ENCODE measurements at regions not wholly inside any gene's neighbourhood (a gene's known extent, or its start where the extent isn't known, plus 50 kb on each side); places are given as distances from the start of the nearest gene placed in this dataset.

DNA sequence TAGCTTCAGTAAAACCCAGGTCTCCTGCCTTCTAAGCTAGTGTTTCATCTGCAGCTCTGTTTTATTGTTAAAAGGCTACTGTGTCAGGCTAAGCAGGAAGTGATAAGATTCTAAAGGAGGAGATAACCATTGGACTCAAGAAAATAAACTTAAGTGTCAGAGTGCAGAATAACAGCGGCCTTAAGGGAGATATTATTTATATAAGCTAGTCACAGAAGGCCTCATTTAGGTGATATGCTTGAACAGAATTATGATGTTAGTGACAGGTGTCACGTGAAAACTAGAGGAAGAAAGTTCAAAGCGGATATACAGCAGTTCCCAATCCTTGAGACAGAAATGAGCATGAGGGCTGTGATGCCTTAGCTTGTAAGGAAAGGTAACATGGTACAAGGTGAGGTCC is 373.4 kb downstream of the FOXG1 start:
- ATAC-seq (ENCODE audit: low read depth) (no peak), DNase-seq (no peak)
- no peak overlapping the region for H3K4me3 Mint-ChIP-seq
- H3K27ac Mint-ChIP-seq, result no peak overlapping the region
- no peaks in the 10 kb centered on the region for H3K27me3 Mint-ChIP-seq
- no peaks in the 10 kb centered on the region for H3K36me3 Mint-ChIP-seq
- H3K4me1 Mint-ChIP-seq, result no peaks in the 10 kb centered on the region
- POLR2A ChIA-PET, result no interaction called here
- peaks cover 5% of the 10 kb centered on the region for H3K9me3 Mint-ChIP-seq

DNA sequence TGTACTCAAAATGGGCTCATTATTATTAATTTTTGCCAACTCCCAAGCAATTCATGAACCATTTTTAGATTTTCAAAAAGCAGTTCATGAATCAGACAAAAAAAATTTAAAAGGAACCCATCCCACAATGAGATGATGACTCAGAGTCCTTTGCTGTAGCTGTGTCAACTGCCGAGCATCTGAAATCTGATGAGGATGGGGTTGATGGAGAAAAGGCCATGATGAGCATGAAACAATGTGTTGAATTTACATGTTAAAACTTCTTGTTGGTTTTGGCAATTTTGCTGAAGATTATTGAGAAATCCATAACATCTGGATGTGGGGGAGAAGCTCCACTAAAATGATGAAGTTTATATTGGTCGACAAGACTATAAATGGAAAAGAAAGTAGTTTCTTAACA is 378.0 kb downstream of the FOXG1 start:
- ATAC-seq (ENCODE audit: low read depth), result no peak
- POLR2A ChIA-PET, result no interaction called here
- Mint-ChIP-seq H3K4me1 (no peaks in the 10 kb centered on the region), H3K27me3 (no peaks in the 10 kb centered on the region), H3K9me3 (no peaks in the 10 kb centered on the region), H3K36me3 (no peaks in the 10 kb centered on the region), H3K4me3 (no peak overlapping the region), H3K27ac (no peak overlapping the region)
- DNase-seq, result no peak

DNA sequence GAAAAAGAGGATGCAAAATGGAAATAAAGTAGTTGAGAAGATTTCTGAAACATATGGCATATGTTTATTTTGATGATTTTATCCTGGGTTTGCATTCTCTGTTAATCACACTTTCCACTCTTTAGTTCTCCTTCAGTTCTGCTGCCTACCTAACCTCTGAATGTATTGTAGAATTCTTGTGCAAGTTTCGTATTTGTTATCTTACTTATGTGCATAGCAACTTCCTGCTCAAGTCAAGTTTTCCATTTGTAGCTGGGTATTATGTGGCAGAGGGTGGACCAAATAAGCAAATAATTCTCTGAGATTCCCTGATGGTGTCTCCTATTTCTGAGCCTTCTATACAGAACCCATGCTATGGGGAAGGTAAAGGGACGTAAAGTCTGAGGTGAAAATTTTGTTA is 381.6 kb downstream of the FOXG1 start:
- Mint-ChIP-seq H3K9me3 (peaks cover 9% of the 10 kb centered on the region), H3K4me3 (no peak overlapping the region), H3K36me3 (no peaks in the 10 kb centered on the region), H3K4me1 (no peaks in the 10 kb centered on the region), H3K27me3 (no peaks in the 10 kb centered on the region), H3K27ac (no peak overlapping the region)
- DNase-seq, result no peak
- no peak for ATAC-seq (ENCODE audit: low read depth)
- POLR2A ChIA-PET, result no interaction called here

DNA sequence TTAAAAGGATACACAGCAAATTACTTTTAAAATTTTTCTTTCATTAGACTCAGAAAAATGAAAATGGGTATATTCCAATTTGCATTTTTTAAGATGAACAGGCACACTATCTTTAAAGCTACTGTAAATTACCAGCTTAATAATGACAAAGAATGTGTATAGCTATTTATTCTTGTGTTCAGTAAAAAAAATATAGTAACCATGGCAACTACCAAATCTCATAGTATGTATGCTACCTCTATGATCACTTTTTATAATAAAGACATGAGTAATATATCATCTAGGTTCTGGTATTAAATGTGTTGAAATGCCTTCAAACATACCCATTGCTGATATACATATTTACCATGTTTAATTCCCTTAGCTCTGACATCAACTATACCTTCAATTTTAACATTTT is 383.2 kb downstream of the FOXG1 start:
- Mint-ChIP-seq H3K4me3 (no peak overlapping the region), H3K9me3 (peaks cover 9% of the 10 kb centered on the region)
- ATAC-seq (ENCODE audit: low read depth), result no peak

DNA sequence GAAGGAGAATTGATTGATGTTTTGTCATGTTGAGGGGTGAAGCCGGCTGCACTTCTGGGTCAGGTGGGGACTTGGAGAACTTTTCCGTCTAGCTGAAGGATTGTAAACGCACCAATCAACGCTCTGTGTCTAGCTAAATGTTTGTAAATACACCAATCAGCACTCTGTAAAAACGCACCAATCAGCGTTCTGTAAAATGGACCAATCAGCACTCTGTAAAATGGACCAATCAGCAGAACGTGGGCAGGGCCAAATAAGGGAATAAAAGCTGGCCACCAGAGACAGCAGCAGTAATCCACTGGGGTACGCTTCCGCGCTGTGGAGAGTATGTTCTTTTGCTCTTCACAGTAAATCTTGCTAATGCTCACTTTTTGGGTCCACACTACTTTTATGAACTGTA is 384.1 kb downstream of the FOXG1 start:
- Mint-ChIP-seq H3K36me3 (no peaks in the 10 kb centered on the region), H3K4me3 (no peak overlapping the region), H3K9me3 (peaks cover 11% of the 10 kb centered on the region), H3K27me3 (no peaks in the 10 kb centered on the region), H3K4me1 (no peaks in the 10 kb centered on the region), H3K27ac (no peak overlapping the region)
- DNase-seq (no peak), ATAC-seq (ENCODE audit: low read depth) (no peak)
- POLR2A ChIA-PET, result no interaction called here

More for the DNA sequence above, 383.2 kb downstream of the FOXG1 start:
- Mint-ChIP-seq H3K4me1 (no peaks in the 10 kb centered on the region), H3K36me3 (no peaks in the 10 kb centered on the region), H3K27ac (no peak overlapping the region), H3K27me3 (no peaks in the 10 kb centered on the region)
- no peak for DNase-seq
- POLR2A ChIA-PET, result no interaction called here

DNA sequence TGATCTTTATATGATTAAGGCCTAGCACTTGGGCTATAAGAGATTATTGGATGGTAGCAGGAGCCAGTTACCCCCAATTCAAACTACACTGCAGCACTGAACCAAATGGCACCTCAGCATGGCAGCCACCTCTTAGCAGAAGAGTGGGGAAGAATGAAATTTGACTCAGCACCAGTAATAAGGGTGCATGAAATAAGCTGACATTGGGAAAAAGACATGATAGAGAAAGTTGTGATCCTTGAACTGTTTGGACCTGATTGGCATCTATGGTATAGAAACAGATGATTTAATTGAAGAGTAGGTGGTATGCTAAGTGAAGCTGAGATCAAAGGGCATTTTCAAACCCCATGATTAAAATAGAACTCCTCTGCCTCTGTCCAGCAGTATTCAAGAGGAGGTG is 389.5 kb downstream of the FOXG1 start:
- H3K9me3 Mint-ChIP-seq, result peaks cover 8% of the 10 kb centered on the region
- H3K27me3 Mint-ChIP-seq, result no peaks in the 10 kb centered on the region
- no peaks in the 10 kb centered on the region for H3K4me1 Mint-ChIP-seq
- no peak overlapping the region for H3K27ac Mint-ChIP-seq
- POLR2A ChIA-PET, result no interaction called here
- DNase-seq (no peak), ATAC-seq (ENCODE audit: low read depth) (no peak)
- no peaks in the 10 kb centered on the region for H3K36me3 Mint-ChIP-seq
- no peak overlapping the region for H3K4me3 Mint-ChIP-seq

DNA sequence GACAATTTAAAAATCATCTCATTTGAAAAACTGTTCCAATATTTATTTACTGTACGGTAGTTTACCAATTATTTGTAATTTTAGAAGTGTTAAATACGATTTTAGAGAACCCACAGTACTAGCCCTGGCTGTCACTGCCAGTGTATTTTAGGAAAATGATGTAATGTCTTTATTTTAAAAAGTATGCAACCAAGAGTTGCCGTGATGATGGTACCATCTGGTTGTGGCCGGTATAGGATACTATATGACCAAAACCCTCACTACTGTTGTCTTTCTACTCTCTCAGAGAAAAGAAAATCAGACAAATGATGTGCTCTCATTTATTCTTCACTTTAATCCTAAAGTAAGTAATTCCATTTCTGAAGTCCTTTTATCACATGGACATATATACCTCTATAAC is 395.0 kb downstream of the FOXG1 start:
- no peak for ATAC-seq (ENCODE audit: low read depth)
- H3K27ac Mint-ChIP-seq, result no peak overlapping the region
- no peak overlapping the region for H3K4me3 Mint-ChIP-seq
- POLR2A ChIA-PET, result no interaction called here
- peaks cover 2% of the 10 kb centered on the region for H3K9me3 Mint-ChIP-seq
- H3K27me3 Mint-ChIP-seq, result no peaks in the 10 kb centered on the region
- DNase-seq, result no peak
- no peaks in the 10 kb centered on the region for H3K36me3 Mint-ChIP-seq
- no peaks in the 10 kb centered on the region for H3K4me1 Mint-ChIP-seq

DNA sequence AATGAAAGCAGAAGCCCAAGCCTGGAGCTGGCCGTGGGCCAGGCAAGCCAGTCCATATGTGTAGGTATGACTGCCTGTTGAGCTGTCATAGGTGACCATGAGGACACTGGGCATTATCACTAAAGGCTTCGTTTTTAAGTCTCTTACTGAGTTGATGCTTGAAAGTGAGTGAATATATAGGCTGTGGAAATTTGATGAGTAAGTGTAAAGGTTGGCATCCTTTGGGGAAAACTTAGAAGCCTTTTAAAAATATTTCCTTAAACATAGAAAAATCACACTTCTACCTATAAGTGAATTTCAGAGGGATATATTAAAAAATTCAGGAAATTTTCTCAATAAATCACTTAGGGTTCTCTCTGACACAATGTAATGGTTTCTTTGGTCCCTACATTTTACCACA is 396.5 kb downstream of the FOXG1 start:
- no peaks in the 10 kb centered on the region for H3K4me1 Mint-ChIP-seq
- no peak overlapping the region for H3K27ac Mint-ChIP-seq
- H3K9me3 Mint-ChIP-seq, result peaks cover 2% of the 10 kb centered on the region
- POLR2A ChIA-PET, result no interaction called here
- no peak overlapping the region for H3K4me3 Mint-ChIP-seq
- ATAC-seq (ENCODE audit: low read depth), result no peak
- no peak for DNase-seq
- H3K36me3 Mint-ChIP-seq, result no peaks in the 10 kb centered on the region
- H3K27me3 Mint-ChIP-seq, result no peaks in the 10 kb centered on the region

DNA sequence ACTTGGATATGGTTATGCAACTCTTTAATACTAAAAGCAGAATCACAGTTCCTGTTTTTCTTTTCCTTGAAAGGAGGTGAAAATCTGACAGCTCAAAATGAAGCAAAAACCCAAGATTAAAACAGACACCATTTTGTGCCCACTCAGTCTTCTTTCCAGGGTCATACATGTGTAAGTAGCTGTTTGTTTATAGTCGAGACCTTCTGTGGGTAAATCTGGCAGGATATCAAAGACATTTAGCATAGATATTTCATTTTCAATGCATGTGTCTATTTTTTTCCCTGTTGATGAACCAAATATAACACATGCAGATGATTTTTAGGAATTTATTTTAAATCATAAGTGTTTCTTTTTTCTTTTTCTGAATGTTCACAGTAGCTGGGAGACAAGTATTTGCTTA is 398.8 kb downstream of the FOXG1 start:
- Mint-ChIP-seq H3K4me3 (no peak overlapping the region), H3K9me3 (peaks cover 2% of the 10 kb centered on the region), H3K27ac (no peak overlapping the region), H3K27me3 (no peaks in the 10 kb centered on the region), H3K4me1 (no peaks in the 10 kb centered on the region), H3K36me3 (no peaks in the 10 kb centered on the region)
- no peak for DNase-seq
- no peak for ATAC-seq (ENCODE audit: low read depth)
- POLR2A ChIA-PET, result no interaction called here

DNA sequence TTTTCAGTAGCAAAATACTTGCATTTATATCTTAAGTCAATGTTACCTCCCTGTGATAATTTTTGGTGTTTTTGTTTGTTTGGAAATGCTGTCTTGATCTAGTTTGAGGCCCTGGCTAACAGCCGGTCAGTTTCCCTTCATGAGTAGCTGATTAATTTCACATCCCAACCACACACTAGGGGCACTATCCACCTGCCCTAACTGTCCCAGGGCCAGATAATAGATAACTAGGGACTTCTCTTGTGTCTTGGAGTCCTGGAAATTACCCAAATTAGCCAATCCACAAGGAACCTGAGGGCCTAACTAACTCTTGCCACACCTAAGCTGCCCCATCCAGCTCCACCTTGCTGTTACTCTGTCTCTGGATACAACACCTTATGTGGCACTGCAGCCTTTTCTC is 399.9 kb downstream of the FOXG1 start:
- no peak for DNase-seq
- POLR2A ChIA-PET, result no interaction called here
- no peak overlapping the region for H3K4me3 Mint-ChIP-seq
- no peaks in the 10 kb centered on the region for H3K27me3 Mint-ChIP-seq
- no peak overlapping the region for H3K27ac Mint-ChIP-seq
- H3K4me1 Mint-ChIP-seq, result no peaks in the 10 kb centered on the region
- no peak for ATAC-seq (ENCODE audit: low read depth)
- H3K36me3 Mint-ChIP-seq, result no peaks in the 10 kb centered on the region
- peaks cover 2% of the 10 kb centered on the region for H3K9me3 Mint-ChIP-seq

DNA sequence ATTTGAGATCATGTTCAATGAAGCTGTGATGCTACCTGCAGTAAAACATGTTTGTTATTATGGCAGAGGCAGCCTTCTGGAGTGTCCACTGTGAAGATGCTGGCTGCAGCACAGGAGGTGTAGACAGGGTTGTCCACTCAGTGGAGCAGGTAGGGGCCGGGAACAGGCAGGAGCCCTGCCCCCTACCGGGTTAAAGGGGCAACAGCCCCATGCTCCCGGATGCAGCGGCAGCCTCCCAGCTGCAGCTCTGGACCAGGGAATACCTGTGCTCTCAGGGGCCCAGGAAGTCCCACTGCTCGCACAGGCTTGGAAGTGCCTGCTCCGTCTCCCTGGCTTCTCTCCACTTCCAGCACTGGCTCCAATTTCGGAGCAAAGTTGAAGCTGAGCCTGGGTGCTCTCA is 401.6 kb downstream of the FOXG1 start:
- Mint-ChIP-seq H3K9me3 (peaks cover 2% of the 10 kb centered on the region), H3K27me3 (no peaks in the 10 kb centered on the region), H3K4me1 (no peaks in the 10 kb centered on the region), H3K4me3 (no peak overlapping the region), H3K27ac (no peak overlapping the region), H3K36me3 (no peaks in the 10 kb centered on the region)
- no peak for ATAC-seq (ENCODE audit: low read depth)
- DNase-seq, result no peak
- POLR2A ChIA-PET, result no interaction called here

DNA sequence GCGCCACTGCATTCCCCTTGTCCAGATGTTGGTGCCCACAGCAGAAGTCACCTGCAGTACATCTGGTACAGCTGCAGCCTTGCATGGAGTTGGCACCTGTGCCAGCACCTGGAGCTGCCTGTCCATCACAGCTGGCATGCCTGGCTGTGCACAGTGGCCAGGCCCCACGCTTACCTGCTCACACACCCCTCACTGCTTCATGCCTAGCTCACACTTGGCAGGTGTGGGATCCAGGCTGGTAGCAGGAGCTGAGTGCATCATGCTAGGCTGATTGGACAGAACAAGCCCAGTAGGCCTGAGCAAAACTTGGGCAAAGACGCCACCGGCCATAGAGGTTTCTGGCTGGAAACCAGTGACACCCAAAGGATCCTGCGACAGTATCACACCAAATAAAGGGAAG is 402.8 kb downstream of the FOXG1 start:
- DNase-seq, result no peak
- Mint-ChIP-seq H3K27ac (no peak overlapping the region), H3K36me3 (no peaks in the 10 kb centered on the region), H3K9me3 (peaks cover 8% of the 10 kb centered on the region), H3K4me3 (no peak overlapping the region), H3K27me3 (no peaks in the 10 kb centered on the region), H3K4me1 (no peaks in the 10 kb centered on the region)
- ATAC-seq (ENCODE audit: low read depth), result no peak
- POLR2A ChIA-PET, result no interaction called here

DNA sequence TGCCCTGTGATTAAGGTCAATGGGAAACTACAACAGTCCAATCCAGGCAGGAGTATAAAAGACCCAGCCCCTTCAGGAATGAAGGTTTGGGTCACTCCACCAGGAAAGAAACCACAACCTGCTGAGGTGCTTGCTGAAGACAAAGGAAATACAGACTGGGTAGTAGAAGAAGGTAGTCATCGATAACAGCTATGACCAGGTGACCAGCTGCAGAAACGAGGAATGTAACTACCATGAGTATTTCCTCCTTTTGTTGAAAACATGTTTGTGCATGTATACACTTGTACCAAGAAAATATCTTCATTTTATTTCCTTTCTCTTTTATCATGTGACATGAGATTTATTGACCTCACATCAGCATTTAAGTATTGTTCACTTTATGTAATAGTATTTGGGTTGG is 409.1 kb downstream of the FOXG1 start:
- no peak overlapping the region for H3K27ac Mint-ChIP-seq
- H3K4me1 Mint-ChIP-seq, result no peaks in the 10 kb centered on the region
- no peak for ATAC-seq (ENCODE audit: low read depth)
- no peak overlapping the region for H3K4me3 Mint-ChIP-seq
- H3K36me3 Mint-ChIP-seq, result no peaks in the 10 kb centered on the region
- H3K9me3 Mint-ChIP-seq, result peaks cover 16% of the 10 kb centered on the region
- no peak for DNase-seq
- POLR2A ChIA-PET, result no interaction called here
- H3K27me3 Mint-ChIP-seq, result no peaks in the 10 kb centered on the region

DNA sequence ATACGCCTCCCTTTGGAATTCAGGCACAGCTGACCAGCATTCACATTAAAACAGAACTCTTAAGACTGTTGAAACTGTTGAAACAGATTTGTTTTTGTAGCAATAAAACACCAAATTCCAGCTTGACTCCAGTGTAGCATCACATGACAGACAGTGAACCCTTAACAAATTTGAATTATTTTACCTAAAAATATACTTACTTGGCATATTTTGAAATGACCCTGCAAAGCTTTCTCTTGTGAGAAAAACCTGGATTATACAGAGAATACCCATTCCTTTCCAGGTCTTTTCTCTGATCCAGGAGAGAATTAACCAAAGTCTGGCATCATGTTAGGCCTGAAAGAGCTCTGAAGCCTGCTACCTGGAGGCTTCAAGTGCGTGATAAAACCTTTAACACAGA is 410.3 kb downstream of the FOXG1 start:
- Mint-ChIP-seq H3K9me3 (peaks cover 16% of the 10 kb centered on the region), H3K27me3 (no peaks in the 10 kb centered on the region), H3K4me3 (no peak overlapping the region), H3K27ac (no peak overlapping the region), H3K4me1 (no peaks in the 10 kb centered on the region), H3K36me3 (no peaks in the 10 kb centered on the region)
- ATAC-seq (ENCODE audit: low read depth) (no peak), DNase-seq (no peak)
- POLR2A ChIA-PET, result no interaction called here

DNA sequence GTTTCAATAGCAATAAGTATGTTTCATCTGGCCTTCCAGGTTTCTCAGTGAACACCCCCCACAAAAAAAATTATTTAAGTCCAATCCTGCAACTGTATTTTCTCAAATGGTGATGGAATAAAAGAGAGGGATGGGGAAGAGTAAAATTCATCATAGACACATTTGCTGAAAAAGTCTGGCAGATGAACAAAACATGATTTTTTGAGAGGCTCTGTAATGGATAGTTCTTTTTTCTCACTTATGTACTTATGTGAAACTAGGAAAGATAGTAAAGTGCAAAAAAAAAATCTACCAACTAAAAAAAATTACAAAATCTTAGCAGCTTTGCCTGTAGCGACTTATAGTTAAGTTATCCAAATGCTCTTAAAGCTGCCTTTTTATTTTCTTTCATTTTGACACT is 412.4 kb downstream of the FOXG1 start:
- H3K4me1 Mint-ChIP-seq, result no peaks in the 10 kb centered on the region
- H3K27ac Mint-ChIP-seq, result no peak overlapping the region
- no peaks in the 10 kb centered on the region for H3K27me3 Mint-ChIP-seq
- DNase-seq (no peak), ATAC-seq (ENCODE audit: low read depth) (no peak)
- no peak overlapping the region for H3K4me3 Mint-ChIP-seq
- peaks cover 14% of the 10 kb centered on the region for H3K9me3 Mint-ChIP-seq
- H3K36me3 Mint-ChIP-seq, result no peaks in the 10 kb centered on the region
- POLR2A ChIA-PET, result no interaction called here

Measured in activated naive CD8-positive, alpha-beta T cell treated with anti-CD3 and anti-CD28 coated beads, Interleukin-2, amount 10 ng/mL, durations not matched to agents 7 days and 5 days (primary cell).